Activated CD8-positive, alpha-beta T cell treated with anti-CD3 and anti-CD28 coated beads for 36 hours (primary cell): ENCODE measurements at regions not wholly inside any gene's neighbourhood (a gene's known extent, or its start where the extent isn't known, plus 50 kb on each side); places are given as distances from the start of the nearest gene placed in this dataset.

Source experiments
- ATAC-seq: fragments of 200-7000 bp; cut with Tn5 transposase; one replicate; pipeline ENCODE4 v1.10.0; 2021; ENCODE audit warnings: mild to moderate bottlenecking, moderate library complexity
- CTCF ChIA-PET: fragments of 350-600 bp; sonication (Branson Sonifier 250); formaldehyde crosslinking; loops from one replicate; lab custom pipeline; 2021; ENCODE audit warnings: antibody characterized with exemption; lab: Charles Lee
- POLR2A ChIA-PET: fragments of 350-600 bp; sonication (Branson Sonifier 250); formaldehyde crosslinking; loops from one replicate; lab custom pipeline; 2021; ENCODE audit warnings: antibody characterized with exemption; lab: Charles Lee
- DNase-seq: peaks from one replicate; pipeline ENCODE4 v3.0.0-alpha.2; 2020
- H3K27ac Mint-ChIP-seq: one replicate; pipeline ENCODE4 v1.8.0; 2021; ENCODE audit warnings: mild to moderate bottlenecking, mixed read lengths
- H3K27me3 Mint-ChIP-seq: one replicate; pipeline ENCODE4 v1.8.0; 2021; ENCODE audit warnings: mixed read lengths
- H3K36me3 Mint-ChIP-seq: one replicate; pipeline ENCODE4 v1.8.0; 2021; ENCODE audit warnings: low read depth, mixed read lengths
- H3K4me1 Mint-ChIP-seq: one replicate; pipeline ENCODE4 v1.8.0; 2021; ENCODE audit warnings: low read depth, mixed read lengths
- H3K4me3 Mint-ChIP-seq: one replicate; pipeline ENCODE4 v1.8.0; 2021; ENCODE audit warnings: mild to moderate bottlenecking, moderate library complexity, mixed read lengths
- H3K9me3 Mint-ChIP-seq: one replicate; pipeline ENCODE4 v1.8.0; 2021; ENCODE audit warnings: mixed read lengths
- CTCF ChIP-seq: fragments of 200-600 bp; IDR thresholded peaks from one replicate; pipeline ENCODE4 v1.8.0; 2022; ENCODE audit warnings: antibody characterized with exemption, mild to moderate bottlenecking
- intact Hi-C: fragments of 100-400 bp; cut with micrococcal nuclease; formaldehyde crosslinking; loops from one replicate; pipeline ENCODE4 v1.10.0; 2022

GRCh38 chr2:186977433-186978045 is 128.6 kb upstream of the ZSWIM2 start:
- ATAC-seq = no peak
- H3K36me3 Mint-ChIP-seq = no peaks in the 10 kb centered on the region
- H3K9me3 Mint-ChIP-seq = no peaks in the 10 kb centered on the region
- TF ChIP-seq CTCF = no peak
- ChIA-PET CTCF (no interaction called here), POLR2A (no interaction called here)
- H3K27ac Mint-ChIP-seq = no peak overlapping the region
- no peak overlapping the region for H3K4me3 Mint-ChIP-seq
- no peak for DNase-seq
- no peaks in the 10 kb centered on the region for H3K4me1 Mint-ChIP-seq
- intact Hi-C loops = no loop called here
- H3K27me3 Mint-ChIP-seq = no peaks in the 10 kb centered on the region

GRCh38 chr2:186976329-186976728 is 127.4 kb upstream of the ZSWIM2 start:
- Mint-ChIP-seq H3K4me3 (no peak overlapping the region), H3K4me1 (no peaks in the 10 kb centered on the region), H3K36me3 (no peaks in the 10 kb centered on the region), H3K9me3 (no peaks in the 10 kb centered on the region), H3K27ac (no peak overlapping the region), H3K27me3 (no peaks in the 10 kb centered on the region)
- DNase-seq (no peak), ATAC-seq (no peak)
- ChIA-PET CTCF (no interaction called here), POLR2A (no interaction called here)
- intact Hi-C loops = no loop called here
- TF ChIP-seq CTCF = no peak

- no peaks in the 10 kb centered on the region for H3K9me3 Mint-ChIP-seq
- intact Hi-C loops = no loop called here
- no peak for DNase-seq
- ATAC-seq = no peak
- ChIA-PET POLR2A (no interaction called here), CTCF (no interaction called here)
- H3K27me3 Mint-ChIP-seq = no peaks in the 10 kb centered on the region
- TF ChIP-seq CTCF = no peak
- H3K4me3 Mint-ChIP-seq = no peak overlapping the region
- no peak overlapping the region for H3K27ac Mint-ChIP-seq
- H3K4me1 Mint-ChIP-seq = no peaks in the 10 kb centered on the region
- no peaks in the 10 kb centered on the region for H3K36me3 Mint-ChIP-seq
Measured at GRCh38 chr2:186972281-186972970, 123.5 kb upstream of the ZSWIM2 start.

DNA sequence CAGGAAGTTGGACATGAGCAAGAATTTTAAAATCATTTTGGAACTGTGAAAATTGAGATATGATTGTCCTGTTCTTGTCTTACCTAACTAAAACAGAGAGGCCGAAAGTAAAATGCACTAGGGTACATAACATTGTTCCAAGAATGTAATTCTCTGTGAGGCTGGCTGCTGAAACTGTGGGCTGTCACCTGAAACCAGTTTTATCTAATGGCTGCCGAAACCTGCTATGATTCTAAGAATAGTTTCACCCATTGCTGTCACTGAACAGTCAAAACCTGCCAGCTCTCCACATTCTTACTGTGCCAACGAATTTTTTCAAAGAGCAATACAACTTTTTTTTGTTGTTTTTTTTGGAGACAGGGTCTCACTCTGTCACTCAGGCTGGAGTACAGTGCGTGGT is 119.3 kb upstream of the ZSWIM2 start:
- DNase-seq (no peak), ATAC-seq (no peak)
- Mint-ChIP-seq H3K9me3 (no peaks in the 10 kb centered on the region), H3K36me3 (no peaks in the 10 kb centered on the region), H3K4me3 (no peak overlapping the region), H3K27me3 (no peaks in the 10 kb centered on the region), H3K4me1 (no peaks in the 10 kb centered on the region), H3K27ac (no peak overlapping the region)
- intact Hi-C loops = no loop called here
- no peak for TF ChIP-seq CTCF
- ChIA-PET POLR2A (no interaction called here), CTCF (no interaction called here)

- no peak for TF ChIP-seq CTCF
- H3K4me3 Mint-ChIP-seq = no peak overlapping the region
- POLR2A ChIA-PET = no interaction called here
- H3K27ac Mint-ChIP-seq = no peak overlapping the region
- intact Hi-C loops = no loop called here
- no peaks in the 10 kb centered on the region for H3K4me1 Mint-ChIP-seq
- H3K36me3 Mint-ChIP-seq = no peaks in the 10 kb centered on the region
- no peaks in the 10 kb centered on the region for H3K27me3 Mint-ChIP-seq
- ATAC-seq (no peak), DNase-seq (no peak)
- CTCF ChIA-PET = no interaction called here
- peaks cover 4% of the 10 kb centered on the region for H3K9me3 Mint-ChIP-seq
Measured at GRCh38 chr2:186966015-186966414, 117.0 kb upstream of the ZSWIM2 start.
